Stomach (tissue), 8 donors: ENCODE measurements at regions not wholly inside any gene's neighbourhood (a gene's known extent, or its start where the extent isn't known, plus 50 kb on each side); places are given as distances from the start of the nearest gene placed in this dataset.

Source experiments
- DNase-seq, 2 donors: peaks; one replicate each; pipeline versions ENCODE4 v3.0.0 to v3.0.0-alpha.2; 2013 to 2019
- H3K27ac ChIP-seq, 5 donors: fragments of 200-600 bp in 4 of 5; sonication (generic) in 4 of 5; one replicate each; pipeline ENCODE4 v1.5.1; 2013 to 2019; ENCODE audit warnings: mild to moderate bottlenecking in 1 of 5, moderate library complexity in 1 of 5
- H3K27me3 ChIP-seq, 3 donors: fragments of 200-600 bp; sonication (generic); one replicate each; pipeline ENCODE4 v1.5.1; 2017 to 2019; ENCODE audit warnings: mixed run types in 1 of 3
- H3K36me3 ChIP-seq, 4 donors: fragments of 200-600 bp; sonication (generic); 1 replicate in 3 of 4; 2 replicates in 1 of 4; pipeline ENCODE4 v1.5.1; 2016 to 2019
- H3K4me1 ChIP-seq, 4 donors: fragments of 200-600 bp; sonication (generic); one replicate each; pipeline ENCODE4 v1.5.1; 2016 to 2019
- H3K4me3 ChIP-seq, 4 donors: fragments of 200-600 bp; sonication (generic) in 3 of 4; one replicate each; pipeline ENCODE4 v1.5.1; 2016 to 2019; ENCODE audit warnings: mild to moderate bottlenecking in 1 of 4
- H3K9me3 ChIP-seq, 4 donors: fragments of 200-600 bp; sonication (generic); one replicate each; pipeline ENCODE4 v1.5.1; 2016 to 2019
- EP300 ChIP-seq: sonication (generic); formaldehyde crosslinking; IDR thresholded peaks from one replicate; pipeline ENCODE4 v1.6.1; 2017; ENCODE audit warnings: antibody characterized with exemption
- POLR2A ChIP-seq, 4 donors: fragments of 450-650 bp; IDR thresholded peaks; one replicate each; pipeline ENCODE4 v1.6.1; 2016; ENCODE audit warnings: antibody characterized with exemption in 4 of 4, control low read depth in 2 of 4, mild to moderate bottlenecking in 1 of 4, moderate library complexity in 1 of 4
- POLR2AphosphoS5 ChIP-seq, 3 donors: sonication (generic); formaldehyde crosslinking; IDR thresholded peaks; one replicate each; pipeline ENCODE4 v1.6.1; 2016; ENCODE audit warnings: antibody characterized with exemption in 3 of 3
- WGBS, 5 donors: extraction: QIAGEN DNeasy Blood & Tissue Kit in 3 of 5; methylation state at CpG; one replicate each; pipeline versions ENCODE4 v1.1.5 to v1.1.7; 2013 to 2018; 5-methylcytosine and 5-hydroxymethylcytosine counted together
- intact Hi-C: fragments of 100-400 bp; cut with DNase I; formaldehyde crosslinking; loops from one replicate; pipeline ENCODE4 v1.15.1; 2023; ENCODE audit warnings: low total_unique reads
- TF ChIP-seq, protein P1 (sequence below), 7 experiments: fragments of 450-650 bp in 4 of 7; fragments of 200-600 bp in 3 of 7; sonication (generic) in 3 of 7; IDR thresholded peaks; one replicate each; pipeline ENCODE4 v1.5.1; 2016 to 2019; ENCODE audit warnings: antibody characterized with exemption in 7 of 7, control low read depth in 2 of 7, mild to moderate bottlenecking in 1 of 7
- donor health status: healthy with polysubstance abuse.
- donor health status: Bipolar disorder and iron deficiency.
- donor health status: healthy.

DNA sequence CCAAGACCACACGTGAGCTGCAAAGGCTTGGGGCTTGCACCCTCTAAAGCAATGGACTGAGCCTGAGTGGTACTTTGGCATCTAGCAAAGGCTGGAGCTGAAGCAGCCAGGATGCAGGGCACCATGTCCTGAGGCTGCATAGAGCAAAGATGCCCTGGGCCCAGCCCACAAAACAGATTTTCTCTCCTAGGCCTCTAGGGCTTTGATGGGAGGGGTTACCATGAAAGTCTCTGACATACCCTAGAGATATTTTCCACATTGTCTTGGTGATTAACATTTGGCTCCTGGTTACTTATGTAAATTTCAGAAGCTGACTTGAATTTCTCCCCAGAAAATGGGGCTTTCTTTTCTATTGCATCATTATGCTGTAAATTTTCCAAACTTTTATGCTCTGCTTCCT, 438.3 kb downstream of the SLC16A7 start:
- Histone ChIP-seq H3K27ac (no peak overlapping the region), H3K9me3 (peaks cover 0 to 18% (median 8%) of the 10 kb centered on the region in 4 donors), H3K4me3 (no peak overlapping the region), H3K36me3 (no peaks in the 10 kb centered on the region), H3K27me3 (no peaks in the 10 kb centered on the region), H3K4me1 (no peaks in the 10 kb centered on the region)
- no peak for DNase-seq
- TF ChIP-seq, protein P1, sequence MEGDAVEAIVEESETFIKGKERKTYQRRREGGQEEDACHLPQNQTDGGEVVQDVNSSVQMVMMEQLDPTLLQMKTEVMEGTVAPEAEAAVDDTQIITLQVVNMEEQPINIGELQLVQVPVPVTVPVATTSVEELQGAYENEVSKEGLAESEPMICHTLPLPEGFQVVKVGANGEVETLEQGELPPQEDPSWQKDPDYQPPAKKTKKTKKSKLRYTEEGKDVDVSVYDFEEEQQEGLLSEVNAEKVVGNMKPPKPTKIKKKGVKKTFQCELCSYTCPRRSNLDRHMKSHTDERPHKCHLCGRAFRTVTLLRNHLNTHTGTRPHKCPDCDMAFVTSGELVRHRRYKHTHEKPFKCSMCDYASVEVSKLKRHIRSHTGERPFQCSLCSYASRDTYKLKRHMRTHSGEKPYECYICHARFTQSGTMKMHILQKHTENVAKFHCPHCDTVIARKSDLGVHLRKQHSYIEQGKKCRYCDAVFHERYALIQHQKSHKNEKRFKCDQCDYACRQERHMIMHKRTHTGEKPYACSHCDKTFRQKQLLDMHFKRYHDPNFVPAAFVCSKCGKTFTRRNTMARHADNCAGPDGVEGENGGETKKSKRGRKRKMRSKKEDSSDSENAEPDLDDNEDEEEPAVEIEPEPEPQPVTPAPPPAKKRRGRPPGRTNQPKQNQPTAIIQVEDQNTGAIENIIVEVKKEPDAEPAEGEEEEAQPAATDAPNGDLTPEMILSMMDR (IDR thresholded peaks at IDR 0.05): no peak
- TF ChIP-seq EP300 (no peak), POLR2AphosphoS5 (IDR thresholded peaks at IDR 0.05) (no peak), POLR2A (IDR thresholded peaks at IDR 0.05) (no peak)
- intact Hi-C loops: loop anchor here (10.0 kb wide), 1 partner anchor 831 kb away; no protein-coding TSS in a partner anchor
- 45 to 86% (median 76%) methylated on average over 1 of the region's 1 CpG for WGBS, 5 donors

DNA sequence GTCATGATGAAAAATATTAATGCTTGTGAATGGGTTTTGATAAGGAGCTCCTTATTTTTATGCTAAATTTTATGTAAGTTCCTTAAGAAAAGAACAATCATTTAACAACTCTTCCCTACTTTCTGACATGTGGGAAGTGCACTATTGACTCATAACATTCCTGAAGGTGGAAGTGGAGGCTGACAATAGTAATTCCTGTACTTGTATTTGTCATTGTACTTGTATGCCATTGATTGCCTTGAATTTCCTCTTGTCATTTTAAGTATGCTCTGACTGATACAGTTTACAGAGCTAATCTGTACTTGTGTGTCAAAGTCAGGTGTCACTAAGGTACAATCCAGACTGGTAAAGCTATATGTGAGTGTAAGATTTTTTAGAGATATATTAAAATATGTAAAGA, 440.0 kb downstream of the SLC16A7 start:
- Histone ChIP-seq H3K27me3 (no peaks in the 10 kb centered on the region), H3K9me3 (peaks cover 0 to 18% (median 8%) of the 10 kb centered on the region in 4 donors), H3K4me1 (no peaks in the 10 kb centered on the region), H3K4me3 (no peak overlapping the region), H3K36me3 (no peaks in the 10 kb centered on the region), H3K27ac (no peak overlapping the region)
- TF ChIP-seq, protein P1 (IDR thresholded peaks at IDR 0.05): no peak
- TF ChIP-seq POLR2AphosphoS5 (IDR thresholded peaks at IDR 0.05) (no peak), EP300 (no peak), POLR2A (IDR thresholded peaks at IDR 0.05) (no peak)
- DNase-seq: no peak
- intact Hi-C loops: loop anchor here (10.0 kb wide), 1 partner anchor 829 kb away; no protein-coding TSS in a partner anchor

- Histone ChIP-seq H3K4me3 (no peak overlapping the region), H3K27me3 (no peaks in the 10 kb centered on the region), H3K27ac (no peak overlapping the region), H3K4me1 (no peaks in the 10 kb centered on the region), H3K36me3 (no peaks in the 10 kb centered on the region), H3K9me3 (no peaks in the 10 kb centered on the region)
- DNase-seq: no peak
- TF ChIP-seq POLR2AphosphoS5 (IDR thresholded peaks at IDR 0.05) (no peak), EP300 (no peak), POLR2A (IDR thresholded peaks at IDR 0.05) (no peak)
- TF ChIP-seq, protein P1 (IDR thresholded peaks at IDR 0.05): no peak
- intact Hi-C loops: no loop called here
Observed at GRCh38 chr12:60042835-60043234, 447.0 kb downstream of the SLC16A7 start.

DNA sequence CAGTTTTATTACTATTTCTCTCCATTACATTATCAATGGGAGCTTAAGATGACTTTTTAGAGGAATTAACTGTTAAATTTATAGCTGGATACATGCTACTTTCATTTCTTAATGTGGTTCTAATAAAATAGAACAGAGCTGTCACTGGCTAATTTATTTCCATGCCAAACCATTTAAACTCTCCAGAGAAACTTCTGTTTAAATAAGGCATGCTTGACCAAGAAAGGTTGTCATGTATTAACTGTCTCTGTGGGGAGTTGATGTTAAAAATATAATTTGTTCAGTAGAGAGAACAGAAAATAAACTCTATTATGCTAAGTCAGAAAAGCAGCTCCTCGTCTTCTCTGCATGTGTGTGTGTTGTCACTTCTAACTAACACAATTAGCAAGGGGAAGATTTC, 447.4 kb downstream of the SLC16A7 start:
- Histone ChIP-seq H3K27ac (no peak overlapping the region), H3K36me3 (no peaks in the 10 kb centered on the region), H3K9me3 (no peaks in the 10 kb centered on the region), H3K4me1 (no peaks in the 10 kb centered on the region), H3K27me3 (no peaks in the 10 kb centered on the region), H3K4me3 (no peak overlapping the region)
- TF ChIP-seq EP300 (no peak), POLR2A (IDR thresholded peaks at IDR 0.05) (no peak), POLR2AphosphoS5 (IDR thresholded peaks at IDR 0.05) (no peak)
- TF ChIP-seq, protein P1 (IDR thresholded peaks at IDR 0.05): no peak
- WGBS, 5 donors: 38 to 64% (median 50%) methylated on average over 1 of the region's 1 CpG
- DNase-seq: no peak
- intact Hi-C loops: no loop called here
